Jurkat, Clone E6-1 (cell line): ENCODE measurements at regions not wholly inside any gene's neighbourhood (a gene's known extent, or its start where the extent isn't known, plus 50 kb on each side); places are given as distances from the start of the nearest gene placed in this dataset.

Experiments used
- DNase-seq: peaks from one replicate; pipeline ENCODE4 v3.0.0-alpha.2; 2011; ENCODE audit warnings: low read depth, low spot score
- H3K4me3 ChIP-seq: 2 replicates; pipeline ENCODE4 v1.5.1; 2011; ENCODE audit warnings: mild to moderate bottlenecking, low read length, control low read depth, moderate library complexity

DNA sequence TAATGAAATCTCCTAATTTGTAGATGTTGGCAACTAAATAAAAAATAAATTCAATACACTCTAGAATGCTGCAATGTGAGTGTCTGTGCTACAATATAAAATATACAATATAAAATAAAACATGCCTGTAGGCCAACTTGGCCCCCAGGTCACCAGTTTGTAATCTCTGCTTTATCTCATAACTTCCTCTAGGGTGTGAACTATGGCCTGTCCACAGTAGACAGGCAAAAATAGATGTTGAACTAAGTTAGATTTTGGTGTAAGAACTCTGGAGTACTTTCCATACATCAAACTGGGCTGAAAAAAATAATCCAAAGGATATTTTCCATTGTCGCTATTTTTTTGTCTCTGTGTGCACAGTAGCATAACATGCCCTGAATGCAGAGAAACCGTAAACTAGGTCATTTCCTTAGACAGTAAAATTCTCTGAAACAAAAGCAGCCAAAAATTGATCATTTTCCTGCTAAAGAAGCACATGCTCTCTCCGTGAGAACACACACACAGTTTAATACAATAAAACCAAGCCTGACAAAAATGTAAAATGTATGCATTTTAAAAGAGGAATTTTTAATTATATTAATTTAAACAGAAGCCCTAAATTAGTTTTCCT is 98.5 kb upstream of the ZFP64 start:
- H3K4me3 ChIP-seq, result no peak overlapping the region
- no peak for DNase-seq

DNA sequence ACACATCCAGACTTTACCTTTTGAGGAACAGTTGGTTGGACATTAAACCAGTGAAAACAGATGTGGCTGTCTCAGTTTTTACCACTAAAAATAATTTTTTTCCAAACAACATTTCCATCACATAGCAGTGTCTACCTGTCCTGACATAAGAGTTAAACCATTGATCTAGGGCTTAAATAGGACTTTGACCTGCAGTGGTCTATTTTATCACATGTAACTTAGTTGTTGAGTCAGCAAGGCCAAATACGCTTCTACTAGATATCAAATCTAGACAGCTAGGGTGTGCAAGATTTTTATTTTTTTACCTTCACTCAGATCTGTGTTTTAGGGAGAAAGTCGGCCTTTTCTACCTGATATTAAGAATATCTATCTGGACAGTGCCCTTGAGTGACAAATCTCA is 88.8 kb upstream of the ZFP64 start:
- H3K4me3 ChIP-seq, result no peak overlapping the region
- no peak for DNase-seq

DNA sequence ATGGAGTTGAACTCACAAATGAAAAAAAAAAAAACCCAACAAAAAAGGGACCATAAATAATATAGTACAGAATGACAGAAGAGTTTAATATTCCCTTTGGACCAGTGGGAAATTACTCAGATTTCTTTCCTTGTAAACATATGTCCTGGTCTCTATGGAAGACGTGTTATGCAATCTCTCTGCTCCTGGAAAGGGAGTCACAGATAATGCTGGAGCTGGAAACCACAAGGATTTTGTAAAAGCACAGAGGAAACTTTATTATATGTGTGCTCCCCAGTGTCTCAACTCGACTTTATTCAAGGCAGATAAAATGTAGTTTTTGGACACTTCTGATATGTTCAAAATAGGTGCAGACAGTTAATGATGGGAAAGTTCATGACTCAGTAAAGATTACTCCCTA is 88.1 kb upstream of the ZFP64 start:
- DNase-seq, result no peak

DNA sequence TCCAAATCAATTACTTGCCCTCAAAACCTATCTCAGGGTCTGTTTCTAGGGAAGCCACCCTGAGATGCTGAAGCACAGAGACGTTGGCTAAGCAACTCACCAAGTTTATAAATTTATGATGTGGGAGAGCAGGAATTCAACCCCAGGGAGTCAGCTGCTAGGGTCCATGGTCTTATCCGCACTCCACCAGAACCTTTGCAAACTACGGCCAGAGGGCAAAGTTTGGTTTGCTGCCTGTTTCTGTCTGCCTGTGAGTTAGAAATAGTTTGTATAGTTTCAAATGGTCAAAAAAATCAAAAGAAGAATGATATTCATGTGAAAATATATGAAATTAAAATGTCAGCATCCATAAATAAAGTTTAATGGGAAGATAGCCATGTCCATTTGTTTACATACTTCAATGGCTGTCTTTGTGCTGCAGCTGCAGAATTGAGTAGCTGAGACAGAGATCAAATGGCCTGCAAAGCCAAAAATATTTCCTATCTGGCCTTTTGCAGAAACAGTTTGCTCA is 83.7 kb upstream of the ZFP64 start:
- no peak for DNase-seq
- H3K4me3 ChIP-seq, result no peak overlapping the region

More for the DNA sequence above, 88.1 kb upstream of the ZFP64 start:
- no peak overlapping the region for H3K4me3 ChIP-seq

DNA sequence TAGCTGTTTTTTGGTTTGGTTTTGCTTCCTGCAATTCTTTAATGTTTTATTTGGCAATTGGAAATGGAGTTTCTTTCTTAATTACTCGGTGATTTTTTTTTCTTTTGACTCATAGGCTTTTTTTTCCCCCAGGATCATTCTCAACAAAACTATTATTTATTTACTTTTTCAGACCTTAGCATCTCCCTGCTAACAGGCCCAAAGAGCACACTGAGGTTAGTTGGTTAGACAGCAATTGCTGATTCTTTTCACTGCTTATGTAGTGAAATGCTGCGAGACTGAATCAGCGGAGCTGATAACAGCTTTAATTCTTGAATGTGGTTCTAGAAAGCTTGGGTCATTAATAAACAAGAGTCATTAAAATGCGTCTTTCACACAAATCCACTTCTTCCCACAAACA is 79.1 kb upstream of the ZFP64 start:
- DNase-seq, result no peak
- H3K4me3 ChIP-seq, result no peak overlapping the region

DNA sequence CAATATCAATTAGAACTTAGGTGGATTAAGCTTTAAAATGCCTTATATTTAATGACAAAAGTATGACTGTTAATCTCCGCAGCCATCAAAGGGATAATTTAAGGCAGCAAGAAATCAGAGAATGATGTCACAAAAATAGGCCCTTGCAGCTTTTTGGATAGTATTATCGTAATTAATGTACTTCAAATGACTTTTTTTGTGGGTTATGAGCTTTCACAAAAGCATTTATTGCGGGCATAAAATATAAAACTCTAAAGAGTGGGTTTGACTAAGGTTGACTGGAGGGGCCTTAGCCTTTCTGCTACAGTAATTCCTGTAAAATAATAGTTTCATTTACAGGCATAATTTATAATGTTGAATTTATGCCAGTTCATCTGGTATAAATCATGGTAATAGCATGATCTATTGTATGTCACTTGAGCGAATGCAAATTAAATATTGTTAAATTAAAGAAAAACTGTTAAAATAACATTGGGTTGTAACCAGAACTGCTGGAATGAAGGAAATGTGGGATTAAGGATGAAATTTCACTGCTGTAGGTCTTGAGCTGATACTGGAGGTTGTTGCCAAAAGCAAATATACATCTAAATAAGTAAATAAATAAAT is 78.5 kb upstream of the ZFP64 start:
- H3K4me3 ChIP-seq, result no peak overlapping the region
- no peak for DNase-seq

DNA sequence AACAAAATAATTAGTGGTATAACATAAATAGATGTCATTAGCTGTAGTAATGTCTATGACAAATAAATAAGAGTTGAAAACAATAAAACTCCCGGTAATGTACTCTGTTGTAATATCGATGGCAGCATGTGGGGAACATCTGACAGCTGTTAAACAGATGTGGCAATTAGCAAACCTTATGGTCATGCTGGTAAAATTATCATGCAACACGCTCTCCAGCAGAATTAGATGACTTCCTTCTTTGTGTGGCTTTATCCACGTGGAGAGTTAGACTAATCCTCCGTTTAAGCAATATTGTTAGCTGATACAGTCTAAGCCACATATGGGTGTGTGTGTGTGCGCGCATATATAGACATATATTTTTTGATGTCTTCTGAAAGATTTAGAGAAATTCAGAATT is 77.7 kb upstream of the ZFP64 start:
- DNase-seq, result no peak

DNA sequence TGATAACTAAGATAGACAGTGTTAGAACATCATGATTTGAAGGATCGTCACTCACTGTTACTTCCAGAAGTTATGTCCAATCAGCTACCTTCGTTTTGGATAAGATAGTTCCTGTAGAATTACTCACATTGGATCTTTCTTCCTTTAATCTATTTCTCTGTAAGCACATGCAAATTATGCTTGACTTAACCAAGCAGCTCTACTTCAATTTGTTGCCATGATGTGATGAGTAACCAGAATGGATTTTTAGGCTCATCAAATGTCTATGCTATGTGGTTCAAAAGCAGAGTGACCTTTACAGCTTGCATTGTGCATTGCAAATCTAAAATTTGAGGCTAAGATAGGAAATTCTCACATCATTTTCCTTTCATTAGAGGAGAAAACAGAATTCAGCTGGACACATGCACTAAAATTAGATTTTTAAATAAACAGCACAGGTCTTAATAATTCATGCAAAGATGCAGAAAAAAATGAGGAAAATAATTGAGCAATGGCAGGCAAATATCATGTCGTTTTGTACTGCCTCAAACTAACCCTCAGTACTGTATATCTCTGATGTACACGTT is 76.7 kb upstream of the ZFP64 start:
- no peak for DNase-seq
- no peak overlapping the region for H3K4me3 ChIP-seq

More for the DNA sequence above, 77.7 kb upstream of the ZFP64 start:
- H3K4me3 ChIP-seq, result no peak overlapping the region

DNA sequence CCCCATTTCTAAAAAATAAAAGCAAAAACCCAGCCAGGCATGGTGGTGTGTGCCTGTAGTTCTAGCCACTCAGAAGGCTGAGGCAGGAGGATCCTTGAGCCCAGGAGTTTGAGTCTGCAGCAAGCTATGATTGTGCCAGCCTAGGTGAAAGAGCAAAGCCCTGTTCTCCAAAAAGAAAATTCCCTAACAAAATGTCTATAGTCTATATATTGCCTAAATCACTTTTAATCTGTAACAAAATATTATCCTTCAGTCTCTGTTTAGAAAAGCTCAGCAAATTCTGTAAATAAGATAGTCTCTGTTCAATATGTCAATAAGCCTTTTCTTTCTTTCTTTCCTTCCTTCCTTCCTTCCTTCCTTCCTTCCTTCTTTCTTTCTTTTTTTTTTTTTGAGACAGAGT is 75.8 kb upstream of the ZFP64 start:
- no peak for DNase-seq
- no peak overlapping the region for H3K4me3 ChIP-seq

DNA sequence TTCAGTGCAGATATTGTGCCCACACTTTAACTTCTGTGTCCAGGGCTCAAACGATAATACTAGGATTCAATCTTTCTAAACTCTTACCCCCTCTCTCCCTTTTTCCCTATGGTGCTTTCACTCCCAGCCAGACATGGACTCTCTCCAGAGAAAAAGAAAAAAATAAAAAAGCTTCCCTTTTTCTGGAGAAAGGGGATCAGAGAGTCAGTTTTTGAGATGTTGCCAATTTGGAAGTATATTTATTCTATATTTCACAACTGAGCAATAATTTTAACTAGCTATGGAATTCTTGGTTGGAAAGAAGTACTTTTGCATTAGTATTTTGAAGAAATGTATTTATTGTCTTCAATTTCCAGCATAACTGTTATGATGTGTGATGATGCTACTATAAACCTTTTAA is 72.2 kb upstream of the ZFP64 start:
- no peak for DNase-seq

DNA sequence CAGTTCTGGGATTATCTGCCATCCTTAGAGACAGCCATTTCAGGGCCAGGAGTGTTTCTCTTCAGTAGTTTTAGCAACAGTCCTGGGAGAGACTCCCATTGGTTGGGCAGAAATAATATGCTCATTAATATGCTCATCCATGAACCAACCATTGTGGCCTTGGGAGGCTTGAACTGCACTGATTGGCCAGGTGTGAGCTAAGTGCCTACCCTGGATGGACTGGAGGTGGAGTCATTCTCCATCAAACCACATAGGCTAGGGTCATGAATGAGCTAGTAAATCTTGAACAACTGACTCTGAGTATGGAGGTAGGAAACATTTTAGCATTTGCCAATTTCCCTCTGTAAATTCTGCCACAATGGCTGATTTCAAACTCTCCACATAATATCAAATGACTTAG is 70.2 kb upstream of the ZFP64 start:
- H3K4me3 ChIP-seq, result no peak overlapping the region
- no peak for DNase-seq

More for the DNA sequence above, 72.2 kb upstream of the ZFP64 start:
- H3K4me3 ChIP-seq, result no peak overlapping the region

DNA sequence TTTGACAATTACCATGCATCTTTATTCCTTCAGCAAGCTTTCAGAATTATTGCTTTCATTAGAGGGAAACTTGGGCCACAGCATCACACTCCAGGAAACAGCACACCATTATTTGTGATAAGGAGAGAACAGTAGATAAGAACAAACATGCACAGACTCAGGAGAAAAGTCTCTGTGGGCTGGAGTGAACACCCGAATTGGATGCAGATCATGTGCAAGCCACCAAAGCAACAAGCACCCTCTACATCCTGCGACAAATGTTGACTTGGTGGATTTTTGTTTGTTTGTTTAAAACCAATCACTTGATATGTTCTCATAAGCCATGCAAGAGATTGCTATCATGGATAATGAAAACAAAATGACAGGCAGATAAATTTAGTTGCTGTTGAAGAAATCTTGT is 67.7 kb upstream of the ZFP64 start:
- DNase-seq, result no peak
- H3K4me3 ChIP-seq, result no peak overlapping the region

DNA sequence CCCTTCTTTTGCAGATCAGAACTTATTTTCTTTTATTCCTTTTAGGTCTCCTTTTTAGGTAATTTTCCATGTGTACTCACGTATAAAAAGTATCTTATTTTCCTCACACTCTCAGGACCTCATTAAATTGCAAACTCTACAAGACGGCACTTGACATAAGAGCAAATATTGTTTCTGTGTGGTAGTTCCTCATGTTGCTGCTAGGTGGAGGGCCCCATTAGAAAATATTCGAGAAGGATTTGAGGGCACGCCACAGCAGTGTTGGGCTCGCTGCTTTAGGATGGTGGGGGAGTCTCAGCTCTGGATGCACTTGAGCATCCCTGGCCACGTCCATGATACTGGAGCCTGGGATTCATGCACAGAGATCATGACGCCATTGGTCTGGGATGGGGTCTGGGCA is 64.9 kb upstream of the ZFP64 start:
- no peak overlapping the region for H3K4me3 ChIP-seq
- DNase-seq, result no peak

DNA sequence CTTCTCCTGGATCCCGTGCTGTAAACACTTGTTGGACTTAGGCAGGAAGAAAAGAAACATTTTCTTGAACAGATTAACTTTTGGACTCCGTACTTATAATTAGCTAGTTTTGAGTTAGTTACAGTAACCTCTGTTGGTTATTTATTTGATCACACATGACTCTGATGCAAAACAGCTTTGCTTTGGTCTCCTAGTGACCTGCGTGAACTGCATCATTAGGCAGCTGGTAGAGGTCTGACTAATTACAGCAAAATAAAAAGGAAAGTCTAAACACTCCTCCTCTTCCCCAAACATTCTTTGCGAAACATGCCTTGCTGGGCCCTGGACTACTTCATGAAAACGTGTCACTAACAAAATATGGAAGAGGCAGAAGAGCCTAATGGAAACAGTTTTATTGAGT is 61.1 kb upstream of the ZFP64 start:
- no peak overlapping the region for H3K4me3 ChIP-seq
- DNase-seq, result no peak

DNA sequence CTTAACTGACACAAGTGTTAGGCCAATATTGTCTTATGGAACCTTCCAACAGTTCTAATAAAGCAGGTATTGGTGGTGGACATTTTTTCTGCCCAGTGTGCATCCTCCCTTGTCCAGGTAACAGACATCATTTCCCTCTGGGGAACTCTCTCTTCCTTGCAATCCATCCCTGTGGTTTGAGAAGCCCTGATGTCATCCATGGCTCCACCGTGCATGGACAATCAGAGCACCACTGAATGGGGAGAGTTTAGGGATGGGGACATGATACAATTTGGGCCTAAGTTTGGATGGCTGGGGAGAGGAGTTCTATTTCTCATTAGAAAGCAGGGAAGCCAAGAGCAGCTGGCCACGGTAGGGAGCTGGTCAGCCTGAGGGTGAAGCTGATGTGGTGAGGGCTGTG is 60.2 kb upstream of the ZFP64 start:
- H3K4me3 ChIP-seq, result no peak overlapping the region
- no peak for DNase-seq

DNA sequence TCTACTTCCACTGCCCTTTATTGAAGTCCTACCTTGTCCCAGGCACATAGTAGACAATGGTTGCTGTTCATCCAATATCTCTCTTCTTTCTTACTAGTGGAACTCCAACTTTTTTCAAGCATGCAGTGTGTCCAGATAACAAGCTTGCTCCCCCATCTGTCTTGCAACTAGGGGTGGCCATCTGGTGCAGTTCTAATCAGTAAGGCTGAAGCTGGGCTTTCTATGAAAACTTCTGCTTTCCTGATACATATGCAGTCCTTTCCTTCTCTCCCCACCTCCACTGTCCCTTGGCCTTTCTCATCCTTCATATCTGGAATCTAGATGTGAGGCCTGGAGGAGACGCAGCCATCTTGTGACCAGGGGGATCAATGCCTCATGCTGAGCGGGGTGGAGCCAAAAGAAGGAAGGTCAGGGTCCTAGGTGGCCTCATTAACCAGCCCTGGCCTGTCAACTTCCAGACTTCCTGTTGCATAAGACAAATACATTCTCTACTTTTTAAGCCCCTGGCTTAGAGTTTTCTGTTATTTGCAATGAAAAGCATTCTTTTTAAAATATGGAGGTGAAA is 59.6 kb upstream of the ZFP64 start:
- no peak for DNase-seq
- H3K4me3 ChIP-seq, result no peak overlapping the region

DNA sequence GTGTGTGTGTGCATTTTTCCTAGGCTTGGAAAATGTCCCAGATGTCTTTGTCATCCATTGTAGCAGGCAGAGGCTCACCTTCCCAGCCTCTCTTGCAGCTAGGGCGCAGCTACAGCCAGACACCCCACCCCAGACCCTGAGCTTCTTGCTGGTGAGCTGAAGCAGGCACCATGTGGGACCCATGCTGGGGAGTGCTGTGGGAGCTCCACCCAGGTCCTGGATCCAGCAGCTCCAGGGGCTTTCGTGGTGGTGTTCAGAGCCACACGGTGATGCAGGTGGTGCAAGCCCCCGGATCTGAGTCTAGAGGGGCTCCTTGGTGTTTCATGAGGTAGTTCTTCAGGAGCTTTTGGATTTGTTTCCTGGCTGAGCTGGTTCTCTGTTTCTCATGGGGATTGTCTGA is 56.0 kb upstream of the ZFP64 start:
- H3K4me3 ChIP-seq, result no peak overlapping the region
- DNase-seq, result no peak

DNA sequence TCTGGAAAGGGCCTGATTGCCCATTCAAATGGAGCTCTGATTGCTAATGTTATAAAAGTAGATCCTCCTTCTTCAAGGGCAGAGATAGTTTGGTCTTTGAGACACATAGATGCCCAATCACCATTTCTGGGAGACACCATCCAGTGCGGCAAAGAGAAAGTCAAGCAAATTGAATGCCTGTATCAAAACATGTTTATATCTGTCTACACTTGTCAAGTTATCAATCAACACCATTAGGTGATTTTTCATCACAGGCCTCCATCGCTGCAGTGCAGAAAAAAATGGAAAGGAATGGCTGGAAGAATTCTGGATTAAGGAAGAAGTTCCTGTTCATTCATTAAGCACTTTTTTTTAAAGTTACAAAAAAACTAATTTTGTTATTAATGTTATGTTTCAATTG is 54.8 kb upstream of the ZFP64 start:
- no peak overlapping the region for H3K4me3 ChIP-seq
- DNase-seq, result no peak

DNA sequence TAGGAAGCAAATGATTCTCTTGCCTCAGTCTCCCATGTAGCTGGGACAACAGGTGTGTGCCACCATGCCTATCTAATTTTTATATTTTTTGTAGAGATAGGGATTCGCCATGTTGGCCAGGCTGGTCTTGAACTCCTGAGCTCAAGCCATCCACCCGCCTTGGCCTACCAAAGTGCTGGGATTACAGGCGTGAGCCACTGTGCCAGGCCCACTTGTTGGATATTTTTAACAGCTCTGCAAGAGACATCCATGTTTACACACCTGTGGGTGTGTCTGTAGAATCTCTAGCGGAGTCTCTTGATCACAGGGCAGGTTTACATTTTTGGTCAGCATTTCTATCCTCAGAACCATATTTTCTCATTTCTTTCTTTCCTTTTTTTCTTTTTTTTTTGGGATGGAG is 53.1 kb upstream of the ZFP64 start:
- no peak overlapping the region for H3K4me3 ChIP-seq
- DNase-seq, result no peak
